MM.1S (cell line): ENCODE measurements at regions not wholly inside any gene's neighbourhood (a gene's known extent, or its start where the extent isn't known, plus 50 kb on each side); places are given as distances from the start of the nearest gene placed in this dataset.

Experiments
- EZH2 ChIP-seq: fragments of 300-600 bp; sonication (generic); optimal IDR thresholded peaks from 2 replicates; pipeline ENCODE3; 2017; ENCODE audit warnings: low read depth, mild to moderate bottlenecking, antibody characterized with exemption, low read length, mixed read lengths
- EZH2phosphoT487 ChIP-seq: fragments of 300-600 bp; sonication (generic); IDR thresholded peaks from 2 replicates; pipeline ENCODE4 v1.6.1; 2018; ENCODE audit warnings: antibody characterized with exemption, low read length
- TF ChIP-seq, protein P1 (sequence below): fragments of 300-600 bp; sonication (generic); IDR thresholded peaks from 2 replicates; pipeline ENCODE4 v1.5.1; 2016; ENCODE audit warnings: antibody characterized with exemption, low read length, mixed read lengths

DNA sequence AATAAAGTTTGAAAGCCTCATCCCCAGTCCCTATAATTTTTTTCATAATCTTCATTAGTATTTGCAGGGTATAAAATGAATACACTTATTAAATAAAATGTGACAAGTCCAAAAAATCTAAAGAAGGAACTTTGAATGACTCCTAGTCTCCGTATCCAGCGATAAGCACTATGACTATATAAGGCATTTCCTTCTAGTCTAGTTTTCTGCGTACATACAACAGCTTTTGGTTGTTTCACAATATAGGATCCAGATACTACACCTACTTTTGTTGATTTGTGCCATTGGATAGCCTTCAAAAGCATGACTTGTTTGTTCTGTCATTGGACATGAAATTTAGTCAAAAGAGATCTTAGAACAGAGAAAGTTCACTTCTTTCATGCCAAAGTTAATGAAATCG is 133.3 kb upstream of the PWP1 start:
- TF ChIP-seq, protein P1, sequence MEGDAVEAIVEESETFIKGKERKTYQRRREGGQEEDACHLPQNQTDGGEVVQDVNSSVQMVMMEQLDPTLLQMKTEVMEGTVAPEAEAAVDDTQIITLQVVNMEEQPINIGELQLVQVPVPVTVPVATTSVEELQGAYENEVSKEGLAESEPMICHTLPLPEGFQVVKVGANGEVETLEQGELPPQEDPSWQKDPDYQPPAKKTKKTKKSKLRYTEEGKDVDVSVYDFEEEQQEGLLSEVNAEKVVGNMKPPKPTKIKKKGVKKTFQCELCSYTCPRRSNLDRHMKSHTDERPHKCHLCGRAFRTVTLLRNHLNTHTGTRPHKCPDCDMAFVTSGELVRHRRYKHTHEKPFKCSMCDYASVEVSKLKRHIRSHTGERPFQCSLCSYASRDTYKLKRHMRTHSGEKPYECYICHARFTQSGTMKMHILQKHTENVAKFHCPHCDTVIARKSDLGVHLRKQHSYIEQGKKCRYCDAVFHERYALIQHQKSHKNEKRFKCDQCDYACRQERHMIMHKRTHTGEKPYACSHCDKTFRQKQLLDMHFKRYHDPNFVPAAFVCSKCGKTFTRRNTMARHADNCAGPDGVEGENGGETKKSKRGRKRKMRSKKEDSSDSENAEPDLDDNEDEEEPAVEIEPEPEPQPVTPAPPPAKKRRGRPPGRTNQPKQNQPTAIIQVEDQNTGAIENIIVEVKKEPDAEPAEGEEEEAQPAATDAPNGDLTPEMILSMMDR: no peak
- TF ChIP-seq EZH2 (no peak), EZH2phosphoT487 (no peak)
